ENCODE measurements at regions not wholly inside any gene's neighbourhood (a gene's known extent, or its start where the extent isn't known, plus 50 kb on each side); places are given as distances from the start of the nearest gene placed in this dataset.

DNA sequence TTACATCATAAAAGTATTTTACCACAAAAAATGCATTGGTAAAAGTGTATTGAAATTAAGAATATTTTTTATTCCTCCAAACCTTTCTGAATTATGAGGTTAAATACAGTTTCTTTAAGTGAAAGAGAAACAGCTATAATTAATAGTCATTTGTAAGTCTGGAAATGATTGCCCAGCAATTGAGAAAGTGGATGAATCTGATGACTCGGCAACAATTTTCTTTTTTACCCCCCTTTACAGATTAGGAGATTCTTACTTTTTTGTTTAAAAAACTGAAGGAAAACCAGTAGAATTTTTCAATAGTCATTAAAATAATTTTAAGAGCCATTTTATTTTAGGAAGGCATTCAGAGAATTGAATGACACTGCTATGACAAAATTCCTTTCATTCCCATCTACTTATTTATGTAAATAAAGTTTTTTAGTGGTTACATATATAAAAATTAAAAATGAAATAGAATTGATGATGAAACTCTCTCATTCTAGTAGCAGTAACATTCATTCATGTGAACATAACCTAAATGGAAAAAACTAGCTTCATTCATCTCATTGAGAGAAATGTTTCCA lies 134.1 kb upstream of the PRNP start:
- no peak for TF ChIP-seq POLR2A (IDR thresholded peaks at IDR 0.05)
- TF ChIP-seq, protein P1, sequence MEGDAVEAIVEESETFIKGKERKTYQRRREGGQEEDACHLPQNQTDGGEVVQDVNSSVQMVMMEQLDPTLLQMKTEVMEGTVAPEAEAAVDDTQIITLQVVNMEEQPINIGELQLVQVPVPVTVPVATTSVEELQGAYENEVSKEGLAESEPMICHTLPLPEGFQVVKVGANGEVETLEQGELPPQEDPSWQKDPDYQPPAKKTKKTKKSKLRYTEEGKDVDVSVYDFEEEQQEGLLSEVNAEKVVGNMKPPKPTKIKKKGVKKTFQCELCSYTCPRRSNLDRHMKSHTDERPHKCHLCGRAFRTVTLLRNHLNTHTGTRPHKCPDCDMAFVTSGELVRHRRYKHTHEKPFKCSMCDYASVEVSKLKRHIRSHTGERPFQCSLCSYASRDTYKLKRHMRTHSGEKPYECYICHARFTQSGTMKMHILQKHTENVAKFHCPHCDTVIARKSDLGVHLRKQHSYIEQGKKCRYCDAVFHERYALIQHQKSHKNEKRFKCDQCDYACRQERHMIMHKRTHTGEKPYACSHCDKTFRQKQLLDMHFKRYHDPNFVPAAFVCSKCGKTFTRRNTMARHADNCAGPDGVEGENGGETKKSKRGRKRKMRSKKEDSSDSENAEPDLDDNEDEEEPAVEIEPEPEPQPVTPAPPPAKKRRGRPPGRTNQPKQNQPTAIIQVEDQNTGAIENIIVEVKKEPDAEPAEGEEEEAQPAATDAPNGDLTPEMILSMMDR (IDR thresholded peaks at IDR 0.05) = no peak
